Ovary (tissue), 7 donors: ENCODE measurements at regions not wholly inside any gene's neighbourhood (a gene's known extent, or its start where the extent isn't known, plus 50 kb on each side); places are given as distances from the start of the nearest gene placed in this dataset.

Source experiments
- DNase-seq, 5 donors: peaks; one replicate each; pipeline ENCODE4 v3.0.0-alpha.2; 2019 to 2020
- H3K27ac ChIP-seq, 2 donors: fragments of 200-600 bp; one replicate each; pipeline versions ENCODE4 v1.5.1 to v1.8.0; 2019 to 2022
- H3K27me3 ChIP-seq: fragments of 200-600 bp; one replicate; pipeline ENCODE4 v1.8.0; 2022
- H3K36me3 ChIP-seq: fragments of 200-600 bp; sonication (generic); one replicate; pipeline ENCODE4 v1.5.1; 2019
- H3K4me1 ChIP-seq: one replicate; pipeline ENCODE4 v1.8.1; 2013; ENCODE audit warnings: mild to moderate bottlenecking, moderate library complexity; ENCODE audit not compliant: insufficient read depth
- H3K4me3 ChIP-seq: fragments of 200-600 bp; sonication (generic); one replicate; pipeline ENCODE4 v1.5.1; 2017
- H3K9me3 ChIP-seq, 2 donors: fragments of 200-600 bp in 1 of 2; sonication (generic) in 1 of 2; one replicate each; pipeline versions ENCODE4 v1.5.1 to v1.8.1; 2013 to 2019; ENCODE audit warnings: mild to moderate bottlenecking in 1 of 2, moderate library complexity in 1 of 2
- EP300 ChIP-seq: sonication (generic); formaldehyde crosslinking; IDR thresholded peaks from one replicate; pipeline ENCODE4 v1.6.1; 2017; ENCODE audit warnings: antibody characterized with exemption
- POLR2A ChIP-seq: fragments of 450-650 bp; IDR thresholded peaks from one replicate; pipeline ENCODE4 v1.6.1; 2017; ENCODE audit warnings: antibody characterized with exemption, mild to moderate bottlenecking, moderate library complexity
- WGBS, 3 donors: extraction: QIAGEN DNeasy Blood & Tissue Kit in 1 of 3; methylation state at CpG; one replicate each; pipeline versions ENCODE4 v1.1.5 to v1.1.7; 2013 to 2017; 5-methylcytosine and 5-hydroxymethylcytosine counted together
- intact Hi-C, 4 donors: fragments of 100-400 bp; cut with DNase I; formaldehyde crosslinking; loops; one replicate each; pipeline versions ENCODE4 v1.11.0 to v1.15.1; 2022 to 2023
- TF ChIP-seq, protein P1 (sequence below), 3 donors: fragments of 450-650 bp in 2 of 3; fragments of 200-600 bp in 1 of 3; IDR thresholded peaks; one replicate each; pipeline versions ENCODE4 v1.5.1 to v1.8.0; 2016 to 2022; ENCODE audit warnings: antibody characterized with exemption in 3 of 3, mild to moderate bottlenecking in 1 of 3
- donor health status: DM: no; HTN: no; CAD: no; lungs with moderate emphysema.
- donor health status: DM: no; HTN: no; CAD: no.
- donor health status: Bipolar disorder and iron deficiency.
- donor health status: DM: no; HTN: no; CAD: no.
- donor health status: DM: yes; HTN: yes; CAD: no.

DNA sequence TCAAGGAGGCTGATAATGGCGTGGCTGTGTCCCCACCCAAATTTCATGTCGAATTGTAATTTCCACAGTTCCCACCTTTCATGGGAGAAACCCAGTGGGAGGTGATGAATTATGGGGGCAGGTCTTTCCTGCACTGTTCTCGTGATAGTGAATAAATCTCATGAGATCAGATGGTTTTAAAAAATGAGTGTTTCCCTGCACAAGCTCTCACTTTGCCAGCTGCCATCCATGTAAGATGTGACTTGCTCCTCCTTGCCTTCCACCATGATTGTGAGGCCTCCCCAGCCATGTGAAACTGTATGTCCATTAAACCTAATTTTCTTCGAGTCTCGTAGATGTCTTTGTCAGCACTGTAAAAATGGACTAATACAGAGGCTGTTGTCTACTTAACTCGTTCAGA, 488.3 kb downstream of the SPRY1 start:
- Histone ChIP-seq H3K9me3 (no peaks in the 10 kb centered on the region), H3K27me3 (no peaks in the 10 kb centered on the region), H3K4me3 (no peak overlapping the region), H3K27ac (no peak overlapping the region), H3K36me3 (no peaks in the 10 kb centered on the region), H3K4me1 (no peaks in the 10 kb centered on the region)
- TF ChIP-seq POLR2A (no peak), EP300 (no peak)
- TF ChIP-seq, protein P1, sequence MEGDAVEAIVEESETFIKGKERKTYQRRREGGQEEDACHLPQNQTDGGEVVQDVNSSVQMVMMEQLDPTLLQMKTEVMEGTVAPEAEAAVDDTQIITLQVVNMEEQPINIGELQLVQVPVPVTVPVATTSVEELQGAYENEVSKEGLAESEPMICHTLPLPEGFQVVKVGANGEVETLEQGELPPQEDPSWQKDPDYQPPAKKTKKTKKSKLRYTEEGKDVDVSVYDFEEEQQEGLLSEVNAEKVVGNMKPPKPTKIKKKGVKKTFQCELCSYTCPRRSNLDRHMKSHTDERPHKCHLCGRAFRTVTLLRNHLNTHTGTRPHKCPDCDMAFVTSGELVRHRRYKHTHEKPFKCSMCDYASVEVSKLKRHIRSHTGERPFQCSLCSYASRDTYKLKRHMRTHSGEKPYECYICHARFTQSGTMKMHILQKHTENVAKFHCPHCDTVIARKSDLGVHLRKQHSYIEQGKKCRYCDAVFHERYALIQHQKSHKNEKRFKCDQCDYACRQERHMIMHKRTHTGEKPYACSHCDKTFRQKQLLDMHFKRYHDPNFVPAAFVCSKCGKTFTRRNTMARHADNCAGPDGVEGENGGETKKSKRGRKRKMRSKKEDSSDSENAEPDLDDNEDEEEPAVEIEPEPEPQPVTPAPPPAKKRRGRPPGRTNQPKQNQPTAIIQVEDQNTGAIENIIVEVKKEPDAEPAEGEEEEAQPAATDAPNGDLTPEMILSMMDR (IDR thresholded peaks at IDR 0.05): no peak
- no peak for DNase-seq
- WGBS, 3 donors: 93 to 95% (median 95%) methylated on average over 6 of the region's 6 CpGs
- intact Hi-C loops: no loop called here

DNA sequence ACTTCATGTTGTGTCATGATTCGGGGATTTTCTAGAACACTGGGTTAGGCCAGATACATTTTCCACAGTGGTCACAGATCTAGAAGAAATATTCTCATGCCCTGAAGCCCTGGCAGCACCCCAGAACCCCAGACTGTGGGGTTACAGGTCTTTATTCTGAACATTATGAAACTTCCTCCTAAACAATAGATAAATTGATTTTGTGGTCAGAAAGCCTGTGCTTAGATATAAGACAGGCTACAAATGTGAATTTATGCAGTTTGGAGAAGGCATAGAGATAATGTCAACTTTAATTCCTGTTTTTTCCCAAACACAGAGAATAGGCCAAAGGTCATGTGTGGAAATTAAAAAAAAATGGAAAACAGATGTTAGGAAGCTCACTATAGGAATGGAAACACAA, 492.9 kb downstream of the SPRY1 start:
- no peaks in the 10 kb centered on the region for H3K9me3 ChIP-seq
- DNase-seq: no peak
- no peak overlapping the region for H3K27ac ChIP-seq
- intact Hi-C loops: loop anchor here in 1 of 4 donors (2.0 kb wide), 1 partner anchor 21 kb away; no protein-coding TSS in a partner anchor
- TF ChIP-seq, protein P1 (IDR thresholded peaks at IDR 0.05): no peak
- TF ChIP-seq POLR2A: no peak
- no peak for TF ChIP-seq EP300
- H3K4me3 ChIP-seq: no peak overlapping the region
- peaks cover 5% of the 10 kb centered on the region for H3K4me1 ChIP-seq
- H3K36me3 ChIP-seq: no peaks in the 10 kb centered on the region
- no peaks in the 10 kb centered on the region for H3K27me3 ChIP-seq
- 42 to 66% (median 44%) methylated on average over 1 of the region's 1 CpG for WGBS, 3 donors

DNA sequence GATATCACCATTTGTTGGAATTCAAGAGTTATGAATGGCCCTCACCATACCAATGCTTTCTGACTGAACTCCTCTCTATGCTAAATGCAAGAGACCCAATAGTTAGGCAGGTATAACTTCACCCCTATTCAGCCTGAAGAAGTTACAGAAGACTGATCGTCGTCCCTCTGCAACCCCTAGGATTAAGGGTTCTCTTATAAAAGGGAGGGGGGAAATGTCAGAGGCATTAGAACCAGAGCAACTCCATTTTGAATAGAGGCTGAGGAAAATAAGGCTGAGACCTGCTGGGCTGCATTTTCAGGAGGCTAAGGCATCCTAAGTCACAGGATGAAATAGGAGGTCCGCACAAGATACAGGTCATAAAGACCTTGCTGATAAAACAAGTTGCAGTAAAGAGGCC, 494.3 kb downstream of the SPRY1 start:
- no peak overlapping the region for H3K27ac ChIP-seq
- no peaks in the 10 kb centered on the region for H3K27me3 ChIP-seq
- peaks cover 5% of the 10 kb centered on the region for H3K4me1 ChIP-seq
- 90 to 96% (median 96%) methylated on average over 3 of the region's 3 CpGs for WGBS, 3 donors
- TF ChIP-seq, protein P1 (IDR thresholded peaks at IDR 0.05): no peak
- no peak for TF ChIP-seq EP300
- no peak for TF ChIP-seq POLR2A
- H3K4me3 ChIP-seq: no peak overlapping the region
- no peak for DNase-seq
- intact Hi-C loops: no loop called here
- H3K9me3 ChIP-seq: no peaks in the 10 kb centered on the region
- no peaks in the 10 kb centered on the region for H3K36me3 ChIP-seq

DNA sequence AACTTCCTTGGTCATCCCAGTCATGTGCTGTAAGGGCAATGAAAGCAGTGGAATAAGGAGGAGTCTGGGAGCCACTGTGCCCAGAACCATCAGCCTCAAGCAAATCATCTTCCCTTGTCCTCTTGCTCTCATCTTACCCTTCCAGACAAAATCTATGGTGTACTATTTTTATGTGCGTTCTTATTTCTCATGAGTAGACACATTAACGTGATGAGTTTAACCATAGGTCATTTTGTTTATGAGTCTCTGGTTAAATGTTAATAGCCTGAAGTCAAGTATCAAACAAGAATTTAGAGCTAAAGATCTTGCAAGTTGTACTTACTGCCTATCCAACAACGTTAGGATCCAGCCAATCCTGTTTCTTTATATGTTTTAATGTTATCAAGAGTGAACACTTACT, 495.3 kb downstream of the SPRY1 start:
- Histone ChIP-seq H3K4me3 (no peak overlapping the region), H3K27me3 (no peaks in the 10 kb centered on the region), H3K36me3 (no peaks in the 10 kb centered on the region), H3K9me3 (no peaks in the 10 kb centered on the region), H3K4me1 (peaks cover 5% of the 10 kb centered on the region), H3K27ac (no peak overlapping the region)
- DNase-seq: no peak
- intact Hi-C loops: no loop called here
- TF ChIP-seq POLR2A (no peak), EP300 (no peak)
- TF ChIP-seq, protein P1 (IDR thresholded peaks at IDR 0.05): no peak
- WGBS, 3 donors: 74 to 94% (median 93%) methylated on average over 3 of the region's 3 CpGs
